Activated T-cell treated with anti-CD3 and anti-CD28 coated beads, Interleukin-2, amount 50 U/mL, for 4 hours (primary cell): ENCODE measurements at regions not wholly inside any gene's neighbourhood (a gene's known extent, or its start where the extent isn't known, plus 50 kb on each side); places are given as distances from the start of the nearest gene placed in this dataset.
A peak's percentile ranks its signal among the peaks of the same experiment; 100 is the strongest.

Experiments used
- ATAC-seq, 2 donors: fragments of 200-7000 bp; cut with Tn5 transposase; one replicate each; pipeline ENCODE4 v1.10.0; 2021
- DNase-seq: peaks from one replicate; pipeline ENCODE4 v3.0.0-alpha.2; 2020
- H3K27me3 Mint-ChIP-seq: one replicate; pipeline ENCODE4 v1.8.0; 2021; ENCODE audit warnings: low read depth, mixed read lengths
- H3K36me3 Mint-ChIP-seq: one replicate; pipeline ENCODE4 v1.8.0; 2022; ENCODE audit warnings: mixed read lengths; ENCODE audit not compliant: insufficient read depth
- H3K4me1 Mint-ChIP-seq: one replicate; pipeline ENCODE4 v1.8.0; 2021; ENCODE audit warnings: low read depth, mixed read lengths
- H3K4me3 Mint-ChIP-seq: one replicate; pipeline ENCODE4 v1.8.0; 2021; ENCODE audit warnings: mild to moderate bottlenecking, moderate library complexity, mixed read lengths
- H3K9me3 Mint-ChIP-seq: one replicate; pipeline ENCODE4 v1.8.0; 2021; ENCODE audit warnings: mixed read lengths

GRCh38 chr12:27382924-27383323, 50.3 kb downstream of the BMAL2 start:
- Mint-ChIP-seq H3K4me3 (no peak overlapping the region), H3K4me1 (no peaks in the 10 kb centered on the region), H3K9me3 (no peaks in the 10 kb centered on the region), H3K36me3 (no peaks in the 10 kb centered on the region), H3K27me3 (no peaks in the 10 kb centered on the region)
- ATAC-seq (no peak), DNase-seq (no peak)

DNA sequence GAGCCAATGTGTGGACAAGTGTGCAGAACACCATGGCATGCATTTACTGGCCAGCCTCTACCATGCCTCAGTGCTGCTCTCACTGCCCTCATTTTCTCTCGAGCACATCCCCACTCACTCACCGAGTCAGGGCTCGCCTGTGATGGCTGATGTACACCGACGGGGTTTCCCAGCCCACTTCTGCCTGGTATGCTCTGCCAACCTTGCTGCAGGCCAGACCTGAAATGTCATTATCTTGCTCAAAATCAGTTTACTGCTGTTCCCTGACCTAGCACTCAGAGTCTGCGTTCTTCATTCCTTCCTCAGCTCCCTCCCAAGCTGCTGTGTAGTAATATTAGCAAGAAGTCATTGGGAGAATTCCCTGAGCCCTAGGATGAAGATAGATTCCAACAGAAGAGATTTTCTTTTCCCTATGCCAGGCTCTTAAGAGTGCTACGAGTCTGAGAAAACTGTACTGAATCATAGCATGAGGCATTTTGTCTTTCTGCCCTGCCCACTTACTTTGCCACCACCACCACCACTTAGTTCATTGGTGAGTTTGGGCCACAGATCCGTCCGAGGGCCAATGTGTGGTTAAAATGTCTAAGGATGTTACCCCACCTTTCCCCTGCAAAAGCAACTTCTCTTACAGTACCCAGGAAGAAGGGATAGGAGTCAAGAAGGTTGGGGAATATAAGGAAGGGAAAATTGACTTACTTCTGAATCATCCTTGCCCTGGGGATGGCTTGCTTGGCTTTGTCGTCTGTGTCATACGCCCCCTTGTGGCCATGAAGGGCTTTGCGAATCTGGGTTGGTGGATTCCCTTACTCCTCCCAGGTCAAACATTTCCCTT, 51.0 kb downstream of the BMAL2 start:
- H3K36me3 Mint-ChIP-seq, result no peaks in the 10 kb centered on the region
- ATAC-seq (peak; percentile 65 to 73), DNase-seq (peak; percentile 50)
- H3K4me1 Mint-ChIP-seq, result no peaks in the 10 kb centered on the region
- no peaks in the 10 kb centered on the region for H3K9me3 Mint-ChIP-seq
- H3K27me3 Mint-ChIP-seq, result peaks cover 3% of the 10 kb centered on the region
- no peak overlapping the region for H3K4me3 Mint-ChIP-seq

DNA sequence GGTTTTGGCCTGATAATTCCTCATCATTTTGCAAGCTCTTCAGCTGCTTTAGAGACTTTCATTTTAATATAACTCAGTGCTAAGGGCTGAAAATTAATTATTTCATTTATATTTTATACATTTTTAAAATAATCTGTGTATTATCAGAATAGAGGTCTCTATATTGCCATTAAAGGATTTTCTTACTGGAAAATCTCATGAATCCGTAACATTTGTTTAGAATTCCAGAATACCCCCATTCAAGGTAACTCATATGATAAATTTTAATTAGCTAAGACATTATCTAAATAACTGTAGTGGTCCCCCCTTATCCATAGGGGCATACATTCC, 51.6 kb downstream of the BMAL2 start:
- Mint-ChIP-seq H3K36me3 (no peaks in the 10 kb centered on the region), H3K27me3 (peaks cover 3% of the 10 kb centered on the region), H3K4me3 (no peak overlapping the region), H3K9me3 (no peaks in the 10 kb centered on the region), H3K4me1 (no peaks in the 10 kb centered on the region)
- ATAC-seq (no peak), DNase-seq (no peak)

- H3K4me3 Mint-ChIP-seq, result no peak overlapping the region
- no peaks in the 10 kb centered on the region for H3K9me3 Mint-ChIP-seq
- ATAC-seq, result no peak
These were observed 53.3 kb downstream of the BMAL2 start for GRCh38 chr12:27385766-27386564.

GRCh38 chr12:27387473-27387872, 54.8 kb downstream of the BMAL2 start:
- no peak overlapping the region for H3K4me3 Mint-ChIP-seq
- H3K9me3 Mint-ChIP-seq, result no peaks in the 10 kb centered on the region
- peaks cover 5% of the 10 kb centered on the region for H3K27me3 Mint-ChIP-seq
- ATAC-seq (no peak), DNase-seq (no peak)
- no peaks in the 10 kb centered on the region for H3K36me3 Mint-ChIP-seq
- H3K4me1 Mint-ChIP-seq, result no peaks in the 10 kb centered on the region

More at GRCh38 chr12:27385766-27386564, 53.3 kb downstream of the BMAL2 start:
- no peaks in the 10 kb centered on the region for H3K36me3 Mint-ChIP-seq
- H3K27me3 Mint-ChIP-seq, result peaks cover 5% of the 10 kb centered on the region
- no peak for DNase-seq
- H3K4me1 Mint-ChIP-seq, result no peaks in the 10 kb centered on the region

- DNase-seq (no peak), ATAC-seq (no peak)
- no peaks in the 10 kb centered on the region for H3K4me1 Mint-ChIP-seq
- peaks cover 5% of the 10 kb centered on the region for H3K27me3 Mint-ChIP-seq
- H3K9me3 Mint-ChIP-seq, result no peaks in the 10 kb centered on the region
- no peak overlapping the region for H3K4me3 Mint-ChIP-seq
- H3K36me3 Mint-ChIP-seq, result no peaks in the 10 kb centered on the region
These were observed 56.0 kb downstream of the BMAL2 start for GRCh38 chr12:27388650-27389049.

DNA sequence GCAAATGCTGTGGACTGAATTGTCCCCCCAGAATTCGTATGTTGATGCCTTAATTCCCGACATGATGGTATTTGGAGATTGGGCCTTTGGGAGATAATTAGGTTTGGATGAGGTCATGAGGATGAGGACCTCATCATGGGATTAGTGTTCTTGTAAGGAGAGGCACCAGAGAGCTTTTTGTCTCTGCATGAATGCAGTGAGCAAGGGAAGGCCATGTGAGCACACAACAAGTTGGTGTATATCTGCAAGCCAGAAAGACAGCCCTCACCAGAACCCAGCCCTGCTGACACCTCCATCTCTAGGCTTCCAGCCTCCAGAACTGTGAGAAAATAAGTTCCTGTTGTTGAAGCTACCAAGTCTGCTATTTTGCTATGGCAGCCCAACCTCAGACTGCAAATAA, 51.9 kb upstream of the SMCO2 start:
- DNase-seq (no peak), ATAC-seq (no peak)
- no peaks in the 10 kb centered on the region for H3K4me1 Mint-ChIP-seq
- H3K4me3 Mint-ChIP-seq, result no peak overlapping the region
- no peaks in the 10 kb centered on the region for H3K9me3 Mint-ChIP-seq
- peaks cover 2% of the 10 kb centered on the region for H3K27me3 Mint-ChIP-seq
- no peaks in the 10 kb centered on the region for H3K36me3 Mint-ChIP-seq

DNA sequence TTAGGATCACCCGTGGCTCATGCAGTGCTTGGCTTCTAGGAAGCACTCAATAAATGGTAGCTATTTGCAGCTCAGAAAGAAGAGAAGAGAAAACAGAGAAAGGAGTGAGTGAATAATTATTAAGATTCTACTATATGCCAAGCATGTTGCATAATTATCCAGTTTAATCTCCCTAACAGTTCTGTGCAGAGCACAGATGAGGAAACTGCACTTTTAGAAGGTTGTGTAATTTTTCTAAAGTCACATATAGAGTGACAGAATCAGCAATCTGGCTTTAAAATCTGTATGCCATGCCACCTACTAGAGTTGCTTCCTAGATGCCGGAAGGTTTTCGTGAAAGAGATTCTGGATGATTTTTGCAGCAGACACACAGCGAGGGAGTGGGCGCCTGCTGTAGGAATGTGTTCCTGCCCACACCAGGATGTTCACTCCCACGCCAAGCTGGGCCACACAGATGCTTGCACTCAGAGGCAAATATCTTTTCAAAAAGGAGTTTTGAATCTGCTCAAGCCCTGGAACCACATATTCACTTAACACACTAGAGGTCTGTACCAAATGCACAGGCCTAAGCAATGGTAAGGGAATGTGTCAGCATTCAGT, 50.2 kb upstream of the SMCO2 start:
- DNase-seq (no peak), ATAC-seq (no peak)
- Mint-ChIP-seq H3K36me3 (no peaks in the 10 kb centered on the region), H3K4me1 (no peaks in the 10 kb centered on the region), H3K27me3 (no peaks in the 10 kb centered on the region), H3K4me3 (no peak overlapping the region), H3K9me3 (no peaks in the 10 kb centered on the region)
